Stomach (tissue), 4 donors: ENCODE measurements at regions not wholly inside any gene's neighbourhood (a gene's known extent, or its start where the extent isn't known, plus 50 kb on each side); places are given as distances from the start of the nearest gene placed in this dataset.

ENCODE experiments used
- CTCF ChIP-seq, 7 experiments: fragments of 450-650 bp in 4 of 7; fragments of 200-600 bp in 3 of 7; sonication (generic) in 3 of 7; IDR thresholded peaks; one replicate each; pipeline ENCODE4 v1.5.1; 2016 to 2019; ENCODE audit warnings: antibody characterized with exemption in 7 of 7, control low read depth in 2 of 7, mild to moderate bottlenecking in 1 of 7
- POLR2A ChIP-seq, 4 donors: fragments of 450-650 bp; IDR thresholded peaks; one replicate each; pipeline ENCODE4 v1.6.1; 2016; ENCODE audit warnings: antibody characterized with exemption in 4 of 4, control low read depth in 2 of 4, mild to moderate bottlenecking in 1 of 4, moderate library complexity in 1 of 4
- POLR2AphosphoS5 ChIP-seq, 3 donors: sonication (generic); formaldehyde crosslinking; IDR thresholded peaks; one replicate each; pipeline ENCODE4 v1.6.1; 2016; ENCODE audit warnings: antibody characterized with exemption in 3 of 3

DNA sequence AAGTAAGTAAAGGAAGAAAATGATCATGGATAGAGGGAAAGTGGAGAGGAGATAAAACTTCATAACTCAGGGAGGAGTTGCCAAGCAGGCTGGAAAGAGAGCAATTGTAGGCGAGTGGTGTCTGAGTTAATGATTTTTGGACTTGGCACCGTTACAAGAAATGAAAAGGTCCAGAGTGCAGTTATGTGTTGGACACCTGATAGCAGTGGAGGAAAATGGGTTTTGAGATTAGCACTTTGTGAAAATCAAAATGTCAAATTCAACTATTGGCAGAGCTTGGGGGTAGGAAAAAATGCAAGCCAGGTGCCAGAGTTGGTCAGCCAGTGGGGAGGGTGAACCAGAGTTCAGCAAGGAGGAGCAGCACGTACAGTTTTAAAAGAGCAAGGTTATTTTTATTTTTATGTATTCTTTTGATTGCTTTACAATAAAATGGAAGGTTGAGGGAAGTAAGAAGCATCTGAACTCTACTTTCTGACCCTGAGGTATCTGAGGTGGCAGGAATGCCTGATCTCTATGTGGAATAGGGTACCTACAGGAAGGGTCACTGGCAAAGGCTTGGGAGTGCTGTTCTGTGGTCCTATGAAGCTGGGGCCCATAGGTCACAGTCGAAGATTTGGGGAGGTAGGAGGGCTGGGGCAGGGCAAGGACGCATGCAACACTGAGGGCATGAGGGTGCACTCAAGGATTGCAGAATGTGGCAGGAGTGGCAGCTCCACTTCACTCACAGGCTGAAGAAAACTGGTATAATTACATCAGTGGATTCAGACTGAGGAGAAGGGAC is 127.5 kb downstream of the CD8B2 start:
- TF ChIP-seq CTCF (IDR thresholded peaks at IDR 0.05) (no peak), POLR2A (IDR thresholded peaks at IDR 0.05) (no peak), POLR2AphosphoS5 (IDR thresholded peaks at IDR 0.05) (peak in 2 of 3 donors; percentile 28 to 66)
